ENCODE measurements at regions not wholly inside any gene's neighbourhood (a gene's known extent, or its start where the extent isn't known, plus 50 kb on each side); places are given as distances from the start of the nearest gene placed in this dataset.

GRCh38 chr2:14245901-14246300 lies 386.6 kb upstream of the LRATD1 start:
- TF ChIP-seq CTCF (IDR thresholded peaks at IDR 0.05) (no peak), POLR2A (IDR thresholded peaks at IDR 0.05) (no peak), EP300 (IDR thresholded peaks at IDR 0.05) (no peak), POLR2AphosphoS5 (IDR thresholded peaks at IDR 0.05) (no peak)

Measured in suprapubic skin (tissue), 4 donors.